ENCODE measurements at regions not wholly inside any gene's neighbourhood (a gene's known extent, or its start where the extent isn't known, plus 50 kb on each side); places are given as distances from the start of the nearest gene placed in this dataset.

DNA sequence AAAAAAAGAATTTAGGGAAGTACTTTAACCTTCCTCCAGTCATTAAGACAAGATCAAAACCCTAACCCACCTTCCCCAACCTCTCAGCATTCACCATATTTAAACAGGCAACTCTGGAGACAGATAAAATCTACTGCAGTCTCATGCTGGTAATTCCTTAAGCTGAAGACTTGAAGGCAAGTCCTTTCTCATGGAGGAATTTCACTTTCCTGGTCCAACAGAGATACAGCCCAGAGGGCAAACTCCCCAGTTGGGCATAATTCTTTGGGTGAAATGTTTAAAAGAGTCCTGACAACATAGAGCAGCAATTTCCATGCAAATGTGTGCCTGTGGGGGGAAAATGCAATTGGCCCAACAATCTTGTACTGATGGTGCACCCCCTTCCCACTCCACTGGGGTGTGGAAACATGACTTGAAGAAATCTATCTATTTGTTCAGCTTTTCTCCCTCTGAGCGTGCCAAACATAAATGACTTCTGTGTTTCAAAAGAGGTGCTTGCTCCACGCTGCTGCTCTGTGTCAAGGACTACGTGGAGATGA is 131.8 kb upstream of the HNRNPA3 start:
- Histone ChIP-seq H3K9me3 (ENCODE audit: control insufficient read depth, insufficient read depth, low read depth, low read length) (no peaks in the 10 kb centered on the region), H3K27ac (ENCODE audit: extremely low read depth, low read depth, low read length) (no peak overlapping the region), H3K4me1 (ENCODE audit: control insufficient read depth, insufficient read depth, low read length) (peaks cover 9% of the 10 kb centered on the region; the same call in 1 of the 2 replicates), H3K4me3 (ENCODE audit: low read depth, low read length) (no peak overlapping the region), H3K36me3 (ENCODE audit: control insufficient read depth in 2 of 2, insufficient read depth in 1 of 2, low read length in 2 of 2) (no peaks in the 10 kb centered on the region)
- POLR2A ChIA-PET: no interaction called here
- CTCF ChIA-PET: interaction anchor here (0.7 kb wide), 2 partner anchors 35 to 84 kb away, joined by 5 read pairs; no protein-coding TSS in a partner anchor
- no peak for TF ChIP-seq ZNF391 (tag by site-specific recombination; IDR thresholded peaks at IDR 0.05; ENCODE audit: borderline replicate concordance, low read depth)
- TF ChIP-seq ZNF501 (tag by site-specific recombination; IDR thresholded peaks at IDR 0.05): no peak
- no peak for TF ChIP-seq ZNF580 (tag by site-specific recombination; IDR thresholded peaks at IDR 0.05)
- TF ChIP-seq, protein P1, sequence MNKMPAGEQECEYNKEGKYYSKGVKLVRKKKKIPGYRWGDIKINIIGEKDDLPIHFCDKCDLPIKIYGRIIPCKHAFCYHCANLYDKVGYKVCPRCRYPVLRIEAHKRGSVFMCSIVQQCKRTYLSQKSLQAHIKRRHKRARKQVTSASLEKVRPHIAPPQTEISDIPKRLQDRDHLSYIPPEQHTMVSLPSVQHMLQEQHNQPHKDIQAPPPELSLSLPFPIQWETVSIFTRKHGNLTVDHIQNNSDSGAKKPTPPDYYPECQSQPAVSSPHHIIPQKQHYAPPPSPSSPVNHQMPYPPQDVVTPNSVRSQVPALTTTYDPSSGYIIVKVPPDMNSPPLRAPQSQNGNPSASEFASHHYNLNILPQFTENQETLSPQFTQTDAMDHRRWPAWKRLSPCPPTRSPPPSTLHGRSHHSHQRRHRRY (tag by site-specific recombination; IDR thresholded peaks at IDR 0.05): no peak
- TF ChIP-seq ZFP3 (tag by site-specific recombination; IDR thresholded peaks at IDR 0.05; ENCODE audit: low read depth): no peak
- no peak for TF ChIP-seq ZNF585B (tag by site-specific recombination; IDR thresholded peaks at IDR 0.05)
- TF ChIP-seq EGR2 (tag by site-specific recombination; IDR thresholded peaks at IDR 0.05; ENCODE audit: low read depth): no peak
- no peak for TF ChIP-seq ZNF362 (tag by site-specific recombination; IDR thresholded peaks at IDR 0.05)

DNA sequence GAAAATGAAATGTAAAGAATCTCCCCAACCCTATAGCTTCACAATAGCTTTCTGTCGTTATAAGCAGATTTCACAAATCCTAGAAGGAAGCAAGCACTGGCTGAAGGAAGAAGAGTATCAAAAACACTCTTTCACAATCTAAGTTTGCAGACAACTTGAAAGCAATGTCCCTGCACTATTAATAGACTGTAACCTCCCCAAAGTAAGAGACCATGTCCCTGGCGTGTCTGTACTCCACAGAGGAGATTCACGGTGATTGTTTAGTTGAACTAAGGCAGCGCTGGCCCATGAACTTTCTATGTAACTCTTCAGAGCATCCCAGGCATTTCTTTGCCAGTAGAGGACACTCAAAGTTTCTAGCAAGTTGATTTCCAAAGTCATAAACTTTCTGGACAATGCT is 128.0 kb upstream of the HNRNPA3 start:
- POLR2A ChIA-PET: no interaction called here
- CTCF ChIA-PET: no interaction called here
- TF ChIP-seq KLF17 (tag by site-specific recombination; IDR thresholded peaks at IDR 0.05) (no peak), ZBTB44 (tag by site-specific recombination; IDR thresholded peaks at IDR 0.05) (no peak), ZNF560 (tag by site-specific recombination; IDR thresholded peaks at IDR 0.05; ENCODE audit: borderline replicate concordance) (no peak), ZNF501 (tag by site-specific recombination; IDR thresholded peaks at IDR 0.05) (no peak), ATF2 (tag by site-specific recombination; IDR thresholded peaks at IDR 0.05; ENCODE audit: low read depth) (no peak)

GRCh38 chr2:177088529-177088928 is 124.1 kb upstream of the HNRNPA3 start:
- CTCF ChIA-PET: no interaction called here
- Histone ChIP-seq H3K9me3 (ENCODE audit: control insufficient read depth, insufficient read depth, low read depth, low read length) (no peaks in the 10 kb centered on the region), H3K4me1 (ENCODE audit: control insufficient read depth, insufficient read depth, low read length) (no peaks in the 10 kb centered on the region), H3K27ac (ENCODE audit: extremely low read depth, low read depth, low read length) (no peak overlapping the region), H3K4me3 (ENCODE audit: low read depth, low read length) (no peak overlapping the region), H3K36me3 (ENCODE audit: control insufficient read depth in 2 of 2, insufficient read depth in 1 of 2, low read length in 2 of 2) (no peaks in the 10 kb centered on the region)
- POLR2A ChIA-PET: no interaction called here
- TF ChIP-seq SCRT2 (tag by site-specific recombination; IDR thresholded peaks at IDR 0.05) (no peak), ZIC2 (tag by site-specific recombination; IDR thresholded peaks at IDR 0.05) (no peak), YY1 (tag by site-specific recombination; IDR thresholded peaks at IDR 0.05) (no peak), ZNF214 (tag by site-specific recombination; IDR thresholded peaks at IDR 0.05; ENCODE audit: borderline replicate concordance) (no peak), ZNF223 (tag by site-specific recombination; IDR thresholded peaks at IDR 0.05) (no peak), RBAK (tag by site-specific recombination; IDR thresholded peaks at IDR 0.05) (no peak), ZNF133 (tag by site-specific recombination; IDR thresholded peaks at IDR 0.05) (no peak), ZNF561 (tag by site-specific recombination; IDR thresholded peaks at IDR 0.05; ENCODE audit: borderline replicate concordance) (no peak), ZNF404 (tag by site-specific recombination; IDR thresholded peaks at IDR 0.05) (no peak), ZNF391 (tag by site-specific recombination; IDR thresholded peaks at IDR 0.05; ENCODE audit: borderline replicate concordance, low read depth) (no peak)
- TF ChIP-seq, protein P2, sequence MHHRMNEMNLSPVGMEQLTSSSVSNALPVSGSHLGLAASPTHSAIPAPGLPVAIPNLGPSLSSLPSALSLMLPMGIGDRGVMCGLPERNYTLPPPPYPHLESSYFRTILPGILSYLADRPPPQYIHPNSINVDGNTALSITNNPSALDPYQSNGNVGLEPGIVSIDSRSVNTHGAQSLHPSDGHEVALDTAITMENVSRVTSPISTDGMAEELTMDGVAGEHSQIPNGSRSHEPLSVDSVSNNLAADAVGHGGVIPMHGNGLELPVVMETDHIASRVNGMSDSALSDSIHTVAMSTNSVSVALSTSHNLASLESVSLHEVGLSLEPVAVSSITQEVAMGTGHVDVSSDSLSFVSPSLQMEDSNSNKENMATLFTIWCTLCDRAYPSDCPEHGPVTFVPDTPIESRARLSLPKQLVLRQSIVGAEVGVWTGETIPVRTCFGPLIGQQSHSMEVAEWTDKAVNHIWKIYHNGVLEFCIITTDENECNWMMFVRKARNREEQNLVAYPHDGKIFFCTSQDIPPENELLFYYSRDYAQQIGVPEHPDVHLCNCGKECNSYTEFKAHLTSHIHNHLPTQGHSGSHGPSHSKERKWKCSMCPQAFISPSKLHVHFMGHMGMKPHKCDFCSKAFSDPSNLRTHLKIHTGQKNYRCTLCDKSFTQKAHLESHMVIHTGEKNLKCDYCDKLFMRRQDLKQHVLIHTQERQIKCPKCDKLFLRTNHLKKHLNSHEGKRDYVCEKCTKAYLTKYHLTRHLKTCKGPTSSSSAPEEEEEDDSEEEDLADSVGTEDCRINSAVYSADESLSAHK (tag by site-specific recombination; IDR thresholded peaks at IDR 0.05): no peak

More for the DNA sequence above, 128.0 kb upstream of the HNRNPA3 start:
- Histone ChIP-seq H3K4me1 (ENCODE audit: control insufficient read depth, insufficient read depth, low read length) (no peaks in the 10 kb centered on the region), H3K36me3 (ENCODE audit: control insufficient read depth in 2 of 2, insufficient read depth in 1 of 2, low read length in 2 of 2) (no peaks in the 10 kb centered on the region), H3K9me3 (ENCODE audit: control insufficient read depth, insufficient read depth, low read depth, low read length) (no peaks in the 10 kb centered on the region), H3K27ac (ENCODE audit: extremely low read depth, low read depth, low read length) (no peak overlapping the region), H3K4me3 (ENCODE audit: low read depth, low read length) (no peak overlapping the region)
